Breast epithelium (tissue), 3 donors: ENCODE measurements at regions not wholly inside any gene's neighbourhood (a gene's known extent, or its start where the extent isn't known, plus 50 kb on each side); places are given as distances from the start of the nearest gene placed in this dataset.
"Not testable (repeated sequence)": the region's sequence is repeated elsewhere in the genome, so short reads cannot be mapped to it uniquely, and the experiment has no call there.

ENCODE experiments used
- CTCF ChIP-seq, 3 donors: fragments of 450-650 bp; IDR thresholded peaks; one replicate each; pipeline ENCODE4 v1.5.1; 2016 to 2017; ENCODE audit warnings: antibody characterized with exemption in 3 of 3, mild to moderate bottlenecking in 3 of 3, moderate library complexity in 3 of 3
- POLR2A ChIP-seq: fragments of 450-650 bp; IDR thresholded peaks from one replicate; pipeline ENCODE4 v1.6.1; 2016; ENCODE audit warnings: antibody characterized with exemption, mild to moderate bottlenecking, moderate library complexity
- POLR2AphosphoS5 ChIP-seq, 3 donors: sonication (generic); formaldehyde crosslinking; IDR thresholded peaks; one replicate each; pipeline ENCODE4 v1.6.1; 2017; ENCODE audit warnings: antibody characterized with exemption in 3 of 3

- not testable (repeated sequence) for TF ChIP-seq CTCF (IDR thresholded peaks at IDR 0.05); POLR2AphosphoS5 (IDR thresholded peaks at IDR 0.05); POLR2A
Observed at GRCh38 chr4:49149006-49149975, 163.2 kb downstream of the CWH43 start.
